Transverse colon (tissue), 4 donors: ENCODE measurements at regions not wholly inside any gene's neighbourhood (a gene's known extent, or its start where the extent isn't known, plus 50 kb on each side); places are given as distances from the start of the nearest gene placed in this dataset.

ENCODE experiments used
- DNase-seq: peaks from one replicate; pipeline ENCODE4 v3.0.0-alpha.2; 2019
- H3K27ac ChIP-seq, 4 donors: fragments of 200-600 bp; sonication (generic); 2 replicates each; pipeline ENCODE4 v1.5.1; 2016 to 2018; ENCODE audit warnings: inconsistent platforms in 4 of 4
- H3K27me3 ChIP-seq: fragments of 200-600 bp; sonication (generic); 2 replicates; pipeline ENCODE4 v1.5.1; 2017; ENCODE audit warnings: inconsistent platforms
- H3K36me3 ChIP-seq, 4 donors: fragments of 200-600 bp; sonication (generic); 2 replicates each; pipeline ENCODE4 v1.5.1; 2017 to 2019; ENCODE audit warnings: inconsistent platforms in 4 of 4
- H3K4me1 ChIP-seq, 4 donors: fragments of 200-600 bp; sonication (generic); 2 replicates each; pipeline ENCODE4 v1.5.1; 2017 to 2020; ENCODE audit warnings: inconsistent platforms in 4 of 4
- H3K4me3 ChIP-seq, 4 donors: fragments of 200-600 bp; sonication (generic); 1 replicate in 1 of 4; 2 replicates in 3 of 4; pipeline versions ENCODE4 v1.5.1 to v1.6.1; 2017 to 2019; ENCODE audit warnings: inconsistent platforms in 4 of 4
- H3K9me3 ChIP-seq, 2 donors: fragments of 200-600 bp; sonication (generic); 2 replicates each; pipeline ENCODE4 v1.5.1; 2017 to 2019; ENCODE audit warnings: inconsistent platforms in 2 of 2
- CTCF ChIP-seq, 5 experiments: fragments of 200-600 bp in 3 of 5; fragments of 450-650 bp in 2 of 5; sonication (generic) in 3 of 5; IDR thresholded peaks; 1 replicate in 2 of 5; 2 replicates in 3 of 5; pipeline ENCODE4 v1.5.1; 2016 to 2017; ENCODE audit warnings: antibody characterized with exemption in 5 of 5, inconsistent platforms in 3 of 5, mild to moderate bottlenecking in 2 of 5, moderate library complexity in 1 of 5
- EP300 ChIP-seq: sonication (generic); formaldehyde crosslinking; IDR thresholded peaks from one replicate; pipeline ENCODE4 v1.6.1; 2017; ENCODE audit warnings: antibody characterized with exemption, low read depth
- POLR2A ChIP-seq: fragments of 450-650 bp; IDR thresholded peaks from one replicate; pipeline ENCODE4 v1.6.1; 2016; ENCODE audit warnings: antibody characterized with exemption, mild to moderate bottlenecking, moderate library complexity
- POLR2AphosphoS5 ChIP-seq, 3 donors: sonication (generic); formaldehyde crosslinking; IDR thresholded peaks; one replicate each; pipeline ENCODE4 v1.6.1; 2016; ENCODE audit warnings: antibody characterized with exemption in 3 of 3
- WGBS, 2 donors: methylation state at CpG; one replicate each; pipeline ENCODE4 v1.1.5; 2018; ENCODE audit warnings: low coverage in 1 of 2; 5-methylcytosine and 5-hydroxymethylcytosine counted together
- in situ Hi-C, 4 donors: fragments of 200-750 bp; cut with MboI; loops; one replicate each; pipeline versions ENCODE4 v1.15.0 to v1.15.1; 2017; ENCODE audit warnings: low sequenced_read_pairs in 3 of 4, low pct_ligation_motif_present in 1 of 4, low pct_unique_long_range_greater_than_20kb in 1 of 4
- intact Hi-C: fragments of 100-400 bp; cut with DNase I; formaldehyde crosslinking; loops from one replicate; pipeline ENCODE4 v1.15.1; 2023; ENCODE audit warnings: low total_unique reads

DNA sequence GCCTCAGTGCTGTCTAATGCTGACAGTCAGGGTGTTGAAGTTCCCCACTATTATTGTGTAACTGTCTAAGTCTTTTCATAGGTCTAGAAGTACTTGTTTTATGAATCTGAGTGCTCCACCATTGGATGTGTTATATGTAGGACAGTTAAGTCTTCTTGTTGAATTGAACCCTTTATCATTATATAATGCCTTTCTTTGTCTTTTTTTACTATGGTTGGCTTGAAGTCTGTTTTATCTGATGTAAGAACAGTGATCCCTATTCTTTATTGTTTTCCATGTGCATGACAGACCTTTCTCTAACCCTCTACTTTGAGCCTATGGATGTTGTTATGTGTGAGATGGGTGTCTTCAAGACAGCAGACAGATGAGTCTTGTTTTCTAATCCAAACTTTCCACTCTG lies 107.8 kb upstream of the C11orf58 start:
- Histone ChIP-seq H3K27me3 (peaks cover 4% of the 10 kb centered on the region), H3K4me1 (no peaks in the 10 kb centered on the region), H3K4me3 (no peak overlapping the region), H3K27ac (no peak overlapping the region), H3K9me3 (peaks cover 0 to 5% of the 10 kb centered on the region in 2 donors), H3K36me3 (no peaks in the 10 kb centered on the region)
- intact Hi-C loops: no loop called here
- in situ Hi-C loops: no loop called here
- DNase-seq: no peak
- no peak for TF ChIP-seq CTCF (IDR thresholded peaks at IDR 0.05)
- TF ChIP-seq EP300: no peak
- TF ChIP-seq POLR2A: no peak
- TF ChIP-seq POLR2AphosphoS5 (IDR thresholded peaks at IDR 0.05): no peak

DNA sequence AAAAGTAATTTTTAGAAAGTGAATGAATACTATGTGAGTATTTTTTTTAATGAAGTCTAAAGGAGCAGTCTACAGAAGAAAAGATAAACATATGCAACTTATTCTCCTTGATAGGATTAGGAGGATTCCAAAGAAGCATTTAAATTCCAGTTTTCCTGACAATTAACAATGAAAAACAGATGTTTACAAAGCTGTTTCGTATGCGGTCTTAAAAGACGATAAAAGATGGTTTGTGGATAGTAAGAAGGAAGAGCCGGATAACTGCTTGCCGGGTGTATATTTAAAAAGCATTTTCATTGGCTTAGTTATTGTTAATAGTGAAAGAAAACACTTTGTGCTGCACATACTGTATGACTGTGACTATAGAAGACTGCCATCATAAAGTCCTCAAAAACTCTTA lies 120.0 kb upstream of the C11orf58 start:
- Histone ChIP-seq H3K9me3 (no peaks in the 10 kb centered on the region), H3K4me1 (peaks cover 0 to 8% (median 7%) of the 10 kb centered on the region in 4 donors), H3K27me3 (peaks cover 61% of the 10 kb centered on the region), H3K27ac (no peak overlapping the region), H3K36me3 (no peaks in the 10 kb centered on the region), H3K4me3 (no peak overlapping the region)
- intact Hi-C loops: no loop called here
- in situ Hi-C loops: loop anchor here (10.0 to 25.0 kb wide), 5 partner anchors 431 to 974 kb away; no protein-coding TSS in a partner anchor
- WGBS, 2 donors: 60 to 73% methylated on average over 5 of the region's 5 CpGs
- TF ChIP-seq POLR2A (no peak), POLR2AphosphoS5 (IDR thresholded peaks at IDR 0.05) (no peak), EP300 (no peak), CTCF (IDR thresholded peaks at IDR 0.05) (no peak)
- no peak for DNase-seq

DNA sequence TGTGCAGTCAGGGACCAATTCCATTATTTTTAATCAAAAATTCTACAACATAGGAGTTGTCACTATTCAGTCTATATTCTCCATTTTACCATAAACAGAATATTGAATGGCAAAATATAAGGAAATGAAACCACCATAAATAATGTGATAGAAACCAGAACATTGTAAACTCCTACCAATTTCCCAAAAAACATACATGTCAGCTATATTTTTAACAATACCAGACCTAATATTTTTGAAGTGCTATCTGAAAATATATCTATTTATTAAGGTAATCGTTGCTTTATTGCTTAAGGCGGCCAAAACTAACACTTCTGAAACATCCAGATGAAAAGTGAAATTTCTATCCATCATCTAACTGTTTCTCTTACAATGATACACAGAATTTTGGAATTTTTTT lies 123.0 kb upstream of the C11orf58 start:
- H3K27me3 ChIP-seq: peaks cover 91% of the 10 kb centered on the region
- TF ChIP-seq EP300: no peak
- no peak for TF ChIP-seq POLR2AphosphoS5 (IDR thresholded peaks at IDR 0.05)
- no peak for TF ChIP-seq CTCF (IDR thresholded peaks at IDR 0.05)
- DNase-seq: no peak
- intact Hi-C loops: no loop called here
- no peak overlapping the region for H3K27ac ChIP-seq
- no peaks in the 10 kb centered on the region for H3K36me3 ChIP-seq
- H3K4me3 ChIP-seq: no peak overlapping the region
- H3K4me1 ChIP-seq: peaks cover 0 to 18% (median 16%) of the 10 kb centered on the region in 4 donors
- H3K9me3 ChIP-seq: no peaks in the 10 kb centered on the region
- in situ Hi-C loops: loop anchor here (10.0 to 25.0 kb wide), 5 partner anchors 428 to 971 kb away; no protein-coding TSS in a partner anchor
- WGBS, 2 donors: 61 to 76% methylated on average over 2 of the region's 2 CpGs

DNA sequence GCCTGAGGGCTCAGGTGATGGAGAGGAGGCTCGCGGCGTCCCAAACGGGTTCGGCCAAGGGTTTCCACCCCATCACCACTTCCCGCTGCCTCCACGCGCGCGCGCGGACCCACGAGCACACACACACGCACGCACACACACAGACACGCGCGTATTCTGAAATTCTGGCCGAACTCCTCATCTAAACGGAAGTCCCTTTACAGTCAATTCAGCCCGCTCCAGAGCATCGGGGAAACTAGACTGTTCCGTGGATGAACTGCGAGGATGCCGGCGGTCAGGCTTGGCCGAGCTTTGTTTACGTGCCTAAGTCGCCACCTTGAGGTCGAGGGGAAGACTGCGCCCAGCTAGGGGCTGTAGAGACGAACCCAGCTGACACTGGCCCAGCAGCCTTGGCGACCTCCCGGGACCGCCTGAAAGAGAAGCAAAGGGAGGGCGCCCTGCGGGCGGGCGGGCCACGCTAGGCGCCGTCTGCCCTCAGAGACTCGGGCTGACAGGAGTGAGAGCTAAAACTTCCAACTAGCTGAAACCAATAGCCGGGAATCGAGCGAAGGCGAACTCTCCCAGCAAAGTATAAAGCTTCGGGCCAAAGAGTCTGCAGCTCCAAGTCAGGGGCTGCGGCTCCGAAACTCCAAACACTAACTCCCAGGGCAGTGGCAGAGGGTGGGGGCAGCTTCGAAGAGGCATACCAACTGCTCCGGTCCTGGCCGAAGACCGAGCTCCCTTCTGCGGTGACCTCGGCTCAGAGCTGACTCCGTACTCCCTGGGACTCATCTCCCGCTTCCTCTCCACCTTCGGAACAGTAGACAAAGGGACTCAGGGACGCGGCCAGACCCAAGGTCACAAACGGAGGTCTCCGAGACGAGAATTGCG lies 124.7 kb upstream of the C11orf58 start:
- peak; percentile 83 for DNase-seq
- Histone ChIP-seq H3K4me1 (peaks cover 0 to 18% (median 16%) of the 10 kb centered on the region in 4 donors), H3K27me3 (peaks cover 100% of the 10 kb centered on the region), H3K4me3 (peak overlapping the region in 3 of 4 donors; percentile 32 to 51 (median 40)), H3K36me3 (no peaks in the 10 kb centered on the region), H3K27ac (peak overlapping the region; percentile 4 to 37 (median 18)), H3K9me3 (no peaks in the 10 kb centered on the region)
- intact Hi-C loops: no loop called here
- TF ChIP-seq POLR2AphosphoS5 (IDR thresholded peaks at IDR 0.05) (peak in 2 of 3 donors; percentile 3 to 9), CTCF (IDR thresholded peaks at IDR 0.05) (peak; percentile 78 to 90 (median 87)), EP300 (no peak)
- 4% methylated on average over 56 of the region's 65 CpGs; no CpG with 5 or more reads in 1 of the 2 donors for WGBS, 2 donors
- in situ Hi-C loops: loop anchor here (10.0 to 25.0 kb wide), 5 partner anchors 426 to 969 kb away; no protein-coding TSS in a partner anchor
